Gastroesophageal sphincter (tissue), 4 donors: ENCODE measurements at regions not wholly inside any gene's neighbourhood (a gene's known extent, or its start where the extent isn't known, plus 50 kb on each side); places are given as distances from the start of the nearest gene placed in this dataset.

Experiments
- ATAC-seq: fragments of 150-250 bp; one replicate; pipeline ENCODE4 v1.9.1; 2016; ENCODE audit warnings: mild to moderate bottlenecking, moderate library complexity
- H3K27ac ChIP-seq, 4 donors: fragments of 200-600 bp; sonication (generic) in 3 of 4; 1 replicate in 3 of 4; 2 replicates in 1 of 4; pipeline ENCODE4 v1.5.1; 2016 to 2019
- H3K27me3 ChIP-seq: fragments of 200-600 bp; sonication (generic); one replicate; pipeline ENCODE4 v1.5.1; 2019
- H3K36me3 ChIP-seq, 2 donors: fragments of 200-600 bp; sonication (generic); one replicate each; pipeline ENCODE4 v1.5.1; 2019; ENCODE audit warnings: control low read depth in 1 of 2
- H3K4me1 ChIP-seq, 3 donors: fragments of 200-600 bp; sonication (generic); 1 replicate in 2 of 3; 2 replicates in 1 of 3; pipeline ENCODE4 v1.5.1; 2016 to 2019; ENCODE audit warnings: control low read depth in 2 of 3
- H3K4me3 ChIP-seq, 2 donors: fragments of 200-600 bp; sonication (generic); one replicate each; pipeline ENCODE4 v1.5.1; 2019; ENCODE audit warnings: mild to moderate bottlenecking in 1 of 2, moderate library complexity in 1 of 2
- H3K9me3 ChIP-seq, 3 donors: fragments of 200-600 bp; sonication (generic); one replicate each; pipeline ENCODE4 v1.5.1; 2017 to 2019; ENCODE audit warnings: control low read depth in 2 of 3
- EP300 ChIP-seq: sonication (generic); formaldehyde crosslinking; IDR thresholded peaks from one replicate; pipeline ENCODE4 v1.6.1; 2017; ENCODE audit warnings: antibody characterized with exemption, mild to moderate bottlenecking
- POLR2A ChIP-seq, 2 donors: fragments of 450-650 bp; IDR thresholded peaks; one replicate each; pipeline ENCODE4 v1.6.1; 2017; ENCODE audit warnings: antibody characterized with exemption in 2 of 2, mild to moderate bottlenecking in 2 of 2, moderate library complexity in 1 of 2
- POLR2AphosphoS5 ChIP-seq: sonication (generic); formaldehyde crosslinking; IDR thresholded peaks from one replicate; pipeline ENCODE4 v1.6.1; 2017; ENCODE audit warnings: antibody characterized with exemption
- WGBS, 2 donors: methylation state at CpG; one replicate each; pipeline ENCODE4 v1.1.5; 2018; ENCODE audit warnings: low coverage in 1 of 2; 5-methylcytosine and 5-hydroxymethylcytosine counted together
- TF ChIP-seq, protein P1 (sequence below), 4 experiments: fragments of 200-600 bp in 2 of 4; fragments of 450-650 bp in 2 of 4; sonication (generic) in 1 of 4; IDR thresholded peaks; one replicate each; pipeline ENCODE4 v1.5.1; 2017 to 2019; ENCODE audit warnings: antibody characterized with exemption in 4 of 4, mild to moderate bottlenecking in 2 of 4, moderate library complexity in 2 of 4

DNA sequence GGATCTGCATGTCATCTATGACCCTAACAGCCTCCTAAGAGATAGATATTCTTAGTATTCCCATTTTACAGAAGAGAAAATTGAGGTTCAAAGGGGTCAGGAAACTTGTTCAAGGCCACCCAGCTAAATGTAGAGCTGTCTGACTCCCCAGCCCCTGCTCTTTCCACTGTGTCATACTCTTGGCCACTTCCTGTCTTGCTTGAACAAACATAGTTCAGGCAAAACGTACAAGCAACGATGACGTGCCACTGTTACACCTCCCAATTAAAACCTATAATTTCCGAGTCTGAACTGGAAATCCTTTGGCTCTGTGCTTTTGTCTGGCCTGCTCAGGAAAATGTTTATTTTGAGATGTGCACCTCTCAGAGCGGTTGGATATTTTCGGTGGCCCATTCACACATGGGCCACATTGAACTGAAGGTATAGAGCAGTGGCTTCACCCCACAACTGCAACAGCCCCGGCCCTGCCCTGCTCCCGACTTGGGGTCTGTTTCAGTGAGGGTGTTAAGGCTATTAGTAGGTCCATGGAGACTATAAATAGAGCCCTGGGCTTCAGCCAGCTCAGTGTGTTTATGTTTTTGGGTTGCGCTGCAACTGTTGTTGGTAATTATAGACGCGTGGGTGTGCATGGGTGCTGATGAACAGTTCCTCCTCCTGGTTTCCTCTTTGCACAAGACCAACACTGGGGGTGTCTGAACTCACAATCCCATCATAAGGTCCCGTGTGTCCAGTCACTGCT is 172.3 kb upstream of the ADO start:
- peak; percentile 50 for ATAC-seq
- Histone ChIP-seq H3K4me1 (no peaks in the 10 kb centered on the region), H3K27me3 (no peaks in the 10 kb centered on the region), H3K27ac (no peak overlapping the region), H3K36me3 (no peaks in the 10 kb centered on the region), H3K4me3 (no peak overlapping the region), H3K9me3 (no peaks in the 10 kb centered on the region)
- 46 to 64% methylated on average over 4 to 5 of the region's 12 CpGs for WGBS, 2 donors
- TF ChIP-seq EP300 (no peak), POLR2A (IDR thresholded peaks at IDR 0.05) (no peak), POLR2AphosphoS5 (no peak)
- TF ChIP-seq, protein P1, sequence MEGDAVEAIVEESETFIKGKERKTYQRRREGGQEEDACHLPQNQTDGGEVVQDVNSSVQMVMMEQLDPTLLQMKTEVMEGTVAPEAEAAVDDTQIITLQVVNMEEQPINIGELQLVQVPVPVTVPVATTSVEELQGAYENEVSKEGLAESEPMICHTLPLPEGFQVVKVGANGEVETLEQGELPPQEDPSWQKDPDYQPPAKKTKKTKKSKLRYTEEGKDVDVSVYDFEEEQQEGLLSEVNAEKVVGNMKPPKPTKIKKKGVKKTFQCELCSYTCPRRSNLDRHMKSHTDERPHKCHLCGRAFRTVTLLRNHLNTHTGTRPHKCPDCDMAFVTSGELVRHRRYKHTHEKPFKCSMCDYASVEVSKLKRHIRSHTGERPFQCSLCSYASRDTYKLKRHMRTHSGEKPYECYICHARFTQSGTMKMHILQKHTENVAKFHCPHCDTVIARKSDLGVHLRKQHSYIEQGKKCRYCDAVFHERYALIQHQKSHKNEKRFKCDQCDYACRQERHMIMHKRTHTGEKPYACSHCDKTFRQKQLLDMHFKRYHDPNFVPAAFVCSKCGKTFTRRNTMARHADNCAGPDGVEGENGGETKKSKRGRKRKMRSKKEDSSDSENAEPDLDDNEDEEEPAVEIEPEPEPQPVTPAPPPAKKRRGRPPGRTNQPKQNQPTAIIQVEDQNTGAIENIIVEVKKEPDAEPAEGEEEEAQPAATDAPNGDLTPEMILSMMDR (IDR thresholded peaks at IDR 0.05), result no peak

DNA sequence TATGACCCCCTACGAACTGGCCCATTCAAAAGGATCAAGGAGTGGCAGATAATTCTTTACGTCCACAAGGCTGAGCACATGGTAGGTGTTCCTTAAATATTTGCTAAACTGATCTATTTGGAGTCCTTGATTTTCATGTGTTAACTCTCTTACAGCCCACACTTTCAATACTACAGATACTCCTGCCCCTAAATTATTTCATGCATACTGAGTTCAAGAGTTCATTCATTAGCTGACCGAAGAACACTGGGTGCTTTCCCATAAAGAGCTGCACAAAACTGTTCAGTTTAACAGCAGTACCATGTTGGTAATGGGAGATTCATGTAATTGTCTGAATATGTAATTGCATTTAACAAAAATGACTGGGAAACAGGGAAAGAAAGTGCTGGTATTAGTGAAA is 170.5 kb upstream of the ADO start:
- Histone ChIP-seq H3K36me3 (no peaks in the 10 kb centered on the region), H3K4me3 (no peak overlapping the region), H3K27ac (no peak overlapping the region), H3K4me1 (no peaks in the 10 kb centered on the region), H3K9me3 (no peaks in the 10 kb centered on the region), H3K27me3 (no peaks in the 10 kb centered on the region)
- TF ChIP-seq, protein P1 (IDR thresholded peaks at IDR 0.05), result no peak
- TF ChIP-seq EP300, result no peak
- TF ChIP-seq POLR2AphosphoS5, result no peak
- TF ChIP-seq POLR2A (IDR thresholded peaks at IDR 0.05), result no peak
- 85 to 96% methylated on average over 2 to 3 of the region's 3 CpGs for WGBS, 2 donors
- no peak for ATAC-seq

DNA sequence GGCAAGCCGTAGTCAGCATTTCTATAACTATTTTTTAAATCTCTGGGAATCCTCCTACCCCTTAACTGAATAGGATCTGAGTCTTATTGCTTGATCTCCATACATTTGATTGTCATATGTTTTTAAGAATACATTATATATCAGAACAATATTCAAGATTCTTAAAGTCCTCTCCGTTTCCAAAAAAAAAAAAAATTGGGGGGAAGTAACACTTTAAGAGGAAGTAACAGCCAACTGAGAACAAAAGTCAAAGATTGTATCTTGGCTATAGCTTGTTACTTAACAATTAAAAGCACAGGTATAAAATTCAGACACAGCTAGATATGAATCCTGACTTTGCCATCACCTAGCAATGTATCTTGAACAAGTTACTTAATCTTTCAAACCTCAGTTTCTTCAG is 169.9 kb upstream of the ADO start:
- no peaks in the 10 kb centered on the region for H3K4me1 ChIP-seq
- no peak for ATAC-seq
- 63 to 67% methylated on average over 2 of the region's 2 CpGs for WGBS, 2 donors
- H3K9me3 ChIP-seq, result no peaks in the 10 kb centered on the region
- no peak for TF ChIP-seq POLR2A (IDR thresholded peaks at IDR 0.05)
- TF ChIP-seq EP300, result no peak
- TF ChIP-seq, protein P1 (IDR thresholded peaks at IDR 0.05), result no peak
- no peak for TF ChIP-seq POLR2AphosphoS5
- no peak overlapping the region for H3K4me3 ChIP-seq
- no peaks in the 10 kb centered on the region for H3K36me3 ChIP-seq
- H3K27ac ChIP-seq, result no peak overlapping the region
- H3K27me3 ChIP-seq, result no peaks in the 10 kb centered on the region

DNA sequence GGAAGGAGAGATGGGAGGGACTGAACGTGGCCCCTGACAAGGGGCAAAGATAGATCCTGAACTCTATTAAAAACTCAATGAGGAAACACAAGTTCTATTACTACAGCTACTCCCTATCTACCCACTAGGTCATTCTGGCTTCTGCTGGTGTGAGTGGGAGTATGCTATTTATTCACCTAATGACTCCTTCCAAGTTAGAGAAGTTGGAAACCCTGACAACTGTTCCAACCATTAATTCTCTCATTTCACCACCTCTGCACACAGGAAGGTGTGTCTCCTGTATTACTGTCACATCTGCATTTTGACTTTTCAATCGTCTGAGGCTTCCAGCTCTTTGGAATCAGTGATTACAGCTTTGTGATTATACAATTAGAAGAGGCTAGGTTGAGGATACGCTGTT is 169.4 kb upstream of the ADO start:
- Histone ChIP-seq H3K27ac (no peak overlapping the region), H3K4me1 (no peaks in the 10 kb centered on the region), H3K36me3 (no peaks in the 10 kb centered on the region), H3K27me3 (no peaks in the 10 kb centered on the region), H3K9me3 (no peaks in the 10 kb centered on the region), H3K4me3 (no peak overlapping the region)
- no peak for ATAC-seq
- WGBS, 2 donors, result 55 to 59% methylated on average over 2 to 3 of the region's 3 CpGs
- no peak for TF ChIP-seq POLR2A (IDR thresholded peaks at IDR 0.05)

DNA sequence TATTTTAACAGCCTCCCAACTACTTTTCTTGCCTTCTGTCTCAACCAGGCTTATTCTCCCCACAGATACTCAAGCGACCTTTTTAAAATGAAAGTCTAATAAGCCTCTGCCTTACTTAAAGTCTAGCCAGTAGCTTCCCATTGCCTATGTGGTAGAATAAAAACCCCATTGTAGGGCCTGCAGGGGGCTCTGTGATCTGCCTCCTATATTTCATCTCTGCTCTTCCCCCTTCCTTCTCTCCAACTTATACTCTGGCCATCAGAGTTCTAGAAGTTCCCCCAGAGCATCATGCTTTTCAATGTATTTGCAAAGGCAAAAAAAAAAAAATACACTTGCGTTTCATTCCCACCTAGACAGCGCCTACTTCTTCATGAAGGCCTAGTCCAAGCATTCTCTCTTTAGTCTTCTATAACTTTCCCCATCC is 167.7 kb upstream of the ADO start:
- Histone ChIP-seq H3K9me3 (no peaks in the 10 kb centered on the region), H3K4me3 (no peak overlapping the region), H3K4me1 (no peaks in the 10 kb centered on the region), H3K36me3 (no peaks in the 10 kb centered on the region), H3K27ac (peak overlapping the region in 3 of 4 donors; percentile 35 to 57 (median 49)), H3K27me3 (no peaks in the 10 kb centered on the region)
- WGBS, 2 donors, result 55 to 89% methylated on average over 3 of the region's 3 CpGs
- TF ChIP-seq, protein P1 (IDR thresholded peaks at IDR 0.05), result no peak
- TF ChIP-seq POLR2AphosphoS5, result no peak
- no peak for ATAC-seq
